GM18868 (cell line): ENCODE measurements at regions not wholly inside any gene's neighbourhood (a gene's known extent, or its start where the extent isn't known, plus 50 kb on each side); places are given as distances from the start of the nearest gene placed in this dataset.
A peak's percentile ranks its signal among the peaks of the same experiment; 100 is the strongest.
"Not testable (repeated sequence)": the region's sequence is repeated elsewhere in the genome, so short reads cannot be mapped to it uniquely, and the experiment has no call there.

ENCODE experiments used
- ATAC-seq: cut with Tn5 transposase; IDR thresholded peaks from one replicate; pipeline ENCODE4 v1.9.1; 2021; ENCODE audit warnings: mild to moderate bottlenecking, moderate library complexity; ENCODE audit not compliant: unreplicated experiment

GRCh38 chrX:116289592-116289991, 119.0 kb downstream of the AGTR2 start:
- no peak for ATAC-seq

- no peak for ATAC-seq
Observed at GRCh38 chrX:116290359-116290758, 119.8 kb downstream of the AGTR2 start.

GRCh38 chrX:116292183-116292582, 121.6 kb downstream of the AGTR2 start:
- no peak for ATAC-seq

DNA sequence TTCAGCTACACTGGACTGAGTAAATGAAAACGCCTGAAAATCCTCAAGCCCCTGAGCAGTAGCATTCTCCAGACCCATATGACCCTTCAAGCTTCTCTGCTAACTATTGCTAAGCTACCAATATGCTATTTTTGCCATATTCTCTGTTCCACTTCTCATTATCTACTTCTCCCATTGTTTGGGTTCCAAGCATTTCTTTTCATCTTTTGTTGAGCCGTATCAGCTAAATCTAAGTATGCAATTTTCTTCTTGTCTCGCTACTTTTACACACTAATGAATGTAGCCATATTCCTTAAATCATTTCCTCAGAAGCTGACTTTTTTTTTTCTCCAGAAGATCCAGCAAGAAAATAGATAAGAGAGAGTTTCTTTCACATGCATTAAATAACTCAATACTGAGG, 128.4 kb downstream of the AGTR2 start:
- ATAC-seq: no peak

DNA sequence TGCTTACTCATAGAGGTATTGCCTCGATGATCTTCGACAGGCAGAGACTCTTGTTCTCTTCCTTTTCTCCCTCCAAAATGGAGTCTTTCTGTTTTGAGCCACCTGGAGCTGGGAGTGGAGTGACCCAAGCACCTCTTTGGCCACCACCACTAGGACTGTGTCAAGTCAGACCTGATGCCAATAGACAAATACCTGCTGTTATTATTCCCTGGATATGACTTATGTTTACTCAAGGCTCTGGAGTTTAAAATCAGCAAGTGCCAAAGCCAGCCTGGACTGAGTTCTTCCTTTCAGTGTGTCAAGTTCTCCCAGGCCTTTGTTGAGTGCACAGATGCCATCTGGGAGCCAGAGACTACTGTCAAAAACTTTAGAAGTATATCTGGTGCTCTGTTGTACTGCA, 130.2 kb upstream of the SLC6A14 start:
- no peak for ATAC-seq

DNA sequence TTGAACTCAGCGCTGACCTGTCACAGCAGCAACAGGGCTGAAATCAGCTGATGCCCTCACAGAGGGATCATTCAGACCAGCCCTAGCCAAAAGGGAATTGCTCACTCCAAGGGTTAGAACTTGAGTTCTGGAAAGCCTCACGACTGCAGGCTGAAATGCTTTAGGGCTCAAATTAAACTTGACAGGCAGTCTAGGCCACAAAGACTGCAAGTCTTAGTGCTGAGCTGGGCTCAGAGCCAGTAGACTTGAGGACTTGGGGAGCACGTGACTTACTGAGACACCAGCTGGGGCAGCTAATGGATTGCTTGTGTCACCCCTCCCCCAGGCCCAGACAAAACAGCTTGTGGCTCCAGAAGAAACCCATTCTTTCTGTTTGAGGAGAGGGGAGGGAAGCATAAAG, 119.0 kb upstream of the SLC6A14 start:
- ATAC-seq: no peak

DNA sequence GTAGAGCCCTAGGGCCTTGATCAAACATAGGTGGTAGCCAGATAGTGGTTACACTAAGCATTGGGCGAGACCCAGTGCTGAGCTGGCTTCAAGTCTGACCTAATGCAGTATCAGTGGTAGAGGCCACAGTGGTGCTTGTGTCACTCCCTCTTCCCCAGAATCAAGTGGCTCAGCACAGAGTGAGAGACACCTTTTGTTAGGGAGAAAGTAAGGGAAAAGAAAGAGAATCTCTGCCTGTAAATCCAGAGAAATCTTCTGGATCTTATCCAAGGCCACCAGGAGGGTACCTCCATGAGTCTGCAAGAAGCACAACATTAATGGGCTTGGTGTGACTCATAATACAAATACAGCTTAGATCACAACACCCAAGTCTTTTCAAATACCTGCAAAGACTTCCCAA, 117.7 kb upstream of the SLC6A14 start:
- ATAC-seq: no peak

DNA sequence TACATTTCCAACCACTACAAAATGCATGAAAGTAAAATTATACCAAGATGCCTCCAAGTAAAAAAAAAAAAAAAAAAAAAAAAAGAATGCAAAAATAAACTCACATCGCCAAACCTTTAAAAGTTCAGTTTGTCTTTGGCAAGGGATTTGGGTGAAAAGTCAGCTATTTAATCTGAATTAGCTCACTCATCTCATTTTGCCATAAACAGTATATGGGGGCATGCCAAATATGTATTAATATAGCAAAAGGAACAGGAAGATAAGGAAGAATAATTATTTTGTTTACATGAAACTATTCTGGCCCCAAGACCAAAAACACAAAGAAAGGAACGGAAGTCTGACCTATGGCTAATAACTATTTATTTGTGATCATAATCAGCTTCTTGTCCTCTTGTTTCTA, 114.7 kb upstream of the SLC6A14 start:
- no peak for ATAC-seq

- not testable (repeated sequence) for ATAC-seq
Observed at GRCh38 chrX:116332026-116332425, 104.4 kb upstream of the SLC6A14 start.

DNA sequence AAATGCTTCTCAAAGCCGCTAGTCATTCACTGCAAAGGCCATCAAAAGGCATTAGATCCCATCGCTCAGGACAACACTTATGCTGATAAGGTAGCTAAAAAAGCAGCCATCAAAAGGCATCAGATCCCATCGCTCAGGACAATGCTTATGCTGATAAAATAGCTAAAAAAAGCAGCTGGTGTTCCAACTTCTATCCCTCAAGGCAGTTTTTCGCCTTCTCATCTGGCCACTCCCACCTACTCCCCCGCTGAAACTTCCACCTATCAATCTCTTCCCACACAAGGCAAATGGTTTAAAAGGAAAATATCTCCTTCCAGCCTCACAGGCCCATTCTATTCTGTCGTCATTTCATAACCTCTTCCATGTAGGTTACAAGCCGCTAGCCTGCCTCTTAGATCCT, 101.6 kb upstream of the SLC6A14 start:
- not testable (repeated sequence) for ATAC-seq

DNA sequence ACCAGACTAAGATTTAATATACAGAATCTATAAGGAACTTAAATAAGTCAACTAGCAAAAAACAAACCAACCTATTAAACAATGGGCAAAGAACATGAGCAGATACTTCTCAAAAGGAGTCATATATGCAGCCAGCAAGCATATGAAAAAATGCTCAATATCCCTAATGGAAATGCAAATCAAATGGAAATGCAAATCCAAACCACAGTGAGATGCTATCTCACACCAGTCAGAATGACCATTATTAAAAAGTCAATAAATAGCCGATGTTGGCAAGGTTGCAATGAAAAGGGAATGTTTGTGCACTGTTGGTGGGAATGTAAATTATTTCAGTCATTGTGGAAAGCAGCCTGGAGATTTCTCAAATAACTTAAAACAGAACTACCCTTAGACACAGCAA, 97.0 kb upstream of the SLC6A14 start:
- no peak for ATAC-seq

DNA sequence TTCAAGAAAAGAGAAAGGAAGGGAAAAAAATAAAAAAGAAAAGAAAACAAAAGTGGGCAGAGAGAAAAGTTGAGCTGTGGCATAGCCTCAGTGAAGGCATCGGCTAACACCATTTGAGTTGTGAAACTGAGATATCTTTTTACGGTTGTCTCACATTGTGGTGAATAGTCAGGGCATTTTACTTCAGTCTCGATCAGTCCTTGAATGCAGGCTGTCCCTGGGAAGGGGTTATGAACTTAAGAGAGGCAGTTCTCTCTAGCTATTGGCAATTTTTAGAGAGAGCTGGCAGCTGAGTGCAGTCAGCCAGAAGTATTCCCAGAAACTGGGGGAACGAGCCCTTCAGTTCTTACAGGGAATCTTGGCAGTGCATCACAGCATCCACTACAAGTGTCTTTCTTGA, 93.5 kb upstream of the SLC6A14 start:
- no peak for ATAC-seq

DNA sequence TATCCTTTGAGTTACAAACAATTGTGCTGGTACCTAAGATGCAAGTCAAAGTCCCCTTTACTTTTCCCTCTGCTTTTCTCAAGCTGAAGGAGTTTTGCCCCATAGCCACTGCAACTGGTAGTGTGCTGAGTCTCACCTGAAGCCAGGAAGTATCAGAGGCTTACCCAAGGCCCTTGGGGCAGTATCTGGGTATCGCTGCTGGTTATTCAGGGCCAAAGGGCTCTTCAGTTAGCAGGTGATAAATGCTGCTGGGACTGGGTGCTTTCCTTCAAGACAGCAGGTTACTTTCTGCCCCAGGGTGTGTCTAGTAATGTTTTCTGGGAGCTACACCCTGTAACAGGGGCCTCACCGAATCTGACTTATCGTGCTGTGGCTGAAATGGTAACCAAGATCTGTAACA, 90.4 kb upstream of the SLC6A14 start:
- ATAC-seq: peak; percentile 26

- ATAC-seq: no peak
Observed at GRCh38 chrX:116357329-116357728, 79.1 kb upstream of the SLC6A14 start.

DNA sequence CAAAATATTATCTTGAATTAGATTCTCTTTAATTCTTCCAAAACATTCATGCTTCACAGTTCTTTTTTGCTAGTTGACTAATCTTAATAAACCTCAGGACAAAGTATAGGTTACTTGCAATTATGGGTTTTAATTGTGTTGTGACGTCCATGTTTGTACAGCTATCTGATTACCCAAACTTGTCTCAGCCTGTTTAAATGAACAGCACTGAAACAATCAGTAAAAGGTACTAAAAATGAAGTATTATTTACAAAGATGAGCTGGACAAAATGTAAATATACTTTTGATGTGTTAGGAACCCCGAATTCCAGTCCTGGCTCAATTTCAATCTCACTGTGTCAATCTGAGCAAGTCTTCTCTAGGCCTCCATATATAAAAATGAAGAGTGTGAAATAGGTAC, 57.4 kb upstream of the SLC6A14 start:
- ATAC-seq: no peak

GRCh38 chrX:116379854-116380253, 56.6 kb upstream of the SLC6A14 start:
- ATAC-seq: no peak

GRCh38 chrX:116384406-116384954, 51.9 kb upstream of the SLC6A14 start:
- ATAC-seq: no peak
